ENCODE measurements at regions not wholly inside any gene's neighbourhood (a gene's known extent, or its start where the extent isn't known, plus 50 kb on each side); places are given as distances from the start of the nearest gene placed in this dataset.

DNA sequence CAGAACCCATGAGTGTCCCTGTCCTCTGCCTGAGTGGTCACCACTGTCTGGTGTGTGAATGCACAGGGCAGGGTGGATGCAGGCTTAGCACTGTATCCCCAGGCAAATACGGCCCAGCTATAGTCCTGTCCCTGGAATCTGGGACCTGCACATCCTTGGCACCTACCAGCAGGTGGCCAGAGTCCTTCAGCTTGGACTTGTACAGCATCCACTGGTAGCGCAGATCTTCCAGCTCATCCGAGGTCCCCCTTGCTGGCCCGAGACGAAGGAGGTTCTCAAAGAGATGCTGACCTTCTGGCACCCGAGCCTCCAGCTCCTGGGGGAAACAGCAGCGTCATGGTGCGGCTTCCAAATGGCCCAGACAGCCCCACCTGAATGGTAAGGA lies 83.4 kb downstream of the SYNE3 start:
- Histone ChIP-seq H3K9me2 (ENCODE audit: insufficient read depth) (no peaks in the 10 kb centered on the region), H3K27me3 (ENCODE audit: insufficient read depth, low read length) (no peaks in the 10 kb centered on the region), H4K20me1 (ENCODE audit: insufficient read depth) (no peaks in the 10 kb centered on the region), H3K9me3 (ENCODE audit: control insufficient read depth in 1 of 2, insufficient read depth in 1 of 2, low read depth in 1 of 2, low read length in 2 of 2) (no peaks in the 10 kb centered on the region), H3K4me1 (ENCODE audit: control insufficient read depth in 1 of 2, insufficient read depth in 2 of 2, low read length in 2 of 2) (no peaks in the 10 kb centered on the region), H3K4me3 (replicated peaks in 1 of 2; ENCODE audit: low read depth in 1 of 2, low read length in 2 of 2) (no peak overlapping the region), H3K9ac (ENCODE audit: low read length) (no peak overlapping the region), H3K4me2 (ENCODE audit: low read length) (no peak overlapping the region), H3K27ac (ENCODE audit: low read depth, low read length) (no peak overlapping the region), H3K79me2 (ENCODE audit: insufficient read depth, low read length) (no peaks in the 10 kb centered on the region), H3K36me3 (ENCODE audit: control insufficient read depth in 1 of 2, insufficient read depth in 2 of 2, low read length in 2 of 2) (no peaks in the 10 kb centered on the region), H2AFZ (ENCODE audit: low read depth, low read length, poor library complexity, severe bottlenecking) (no peak overlapping the region)
- ATAC-seq (peak; percentile 42), DNase-seq (ENCODE audit: low read depth, low spot score) (no peak)
- BruUV-seq (replicated peaks), result no TSS peak
- ChIA-PET CTCF (interaction anchor here (1.4 to 2.6 kb wide), 2 partner anchors 9 to 744 kb away, joined by 3 to 13 read pairs; no protein-coding TSS in a partner anchor), RAD21 (ENCODE audit: low non-redundant PET in 1 of 2, low total read pairs in 2 of 2, uncharacterized antibody in 2 of 2, unreplicated experiment in 2 of 2) (no interaction called here), POLR2A (no interaction called here)
- TF ChIP-seq JUND (IDR thresholded peaks at IDR 0.05) (no peak), CBX3 (IDR thresholded peaks at IDR 0.05; ENCODE audit: low read depth) (no peak), POLR2A (IDR thresholded peaks at IDR 0.05; ENCODE audit: borderline replicate concordance, extremely low read depth, insufficient read depth, insufficient read length) (no peak), SP1 (IDR thresholded peaks at IDR 0.05; ENCODE audit: low read depth) (no peak), ZFX (IDR thresholded peaks at IDR 0.05) (no peak), RAD21 (IDR thresholded peaks at IDR 0.05; ENCODE audit: low read depth) (no peak), ELF1 (IDR thresholded peaks at IDR 0.05; ENCODE audit: borderline replicate concordance, low read depth) (no peak), EZH2phosphoT487 (IDR thresholded peaks at IDR 0.05; ENCODE audit: borderline replicate concordance) (no peak)
- TF ChIP-seq, protein P1, sequence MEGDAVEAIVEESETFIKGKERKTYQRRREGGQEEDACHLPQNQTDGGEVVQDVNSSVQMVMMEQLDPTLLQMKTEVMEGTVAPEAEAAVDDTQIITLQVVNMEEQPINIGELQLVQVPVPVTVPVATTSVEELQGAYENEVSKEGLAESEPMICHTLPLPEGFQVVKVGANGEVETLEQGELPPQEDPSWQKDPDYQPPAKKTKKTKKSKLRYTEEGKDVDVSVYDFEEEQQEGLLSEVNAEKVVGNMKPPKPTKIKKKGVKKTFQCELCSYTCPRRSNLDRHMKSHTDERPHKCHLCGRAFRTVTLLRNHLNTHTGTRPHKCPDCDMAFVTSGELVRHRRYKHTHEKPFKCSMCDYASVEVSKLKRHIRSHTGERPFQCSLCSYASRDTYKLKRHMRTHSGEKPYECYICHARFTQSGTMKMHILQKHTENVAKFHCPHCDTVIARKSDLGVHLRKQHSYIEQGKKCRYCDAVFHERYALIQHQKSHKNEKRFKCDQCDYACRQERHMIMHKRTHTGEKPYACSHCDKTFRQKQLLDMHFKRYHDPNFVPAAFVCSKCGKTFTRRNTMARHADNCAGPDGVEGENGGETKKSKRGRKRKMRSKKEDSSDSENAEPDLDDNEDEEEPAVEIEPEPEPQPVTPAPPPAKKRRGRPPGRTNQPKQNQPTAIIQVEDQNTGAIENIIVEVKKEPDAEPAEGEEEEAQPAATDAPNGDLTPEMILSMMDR (IDR thresholded peaks at IDR 0.05 in 2 of 3, conservative IDR thresholded peaks at IDR 0.05 in 1 of 3; ENCODE audit: borderline replicate concordance in 1 of 3, insufficient read depth in 1 of 3, low read depth in 2 of 3, low read length in 2 of 3), result peak in 1 of 3 experiments; percentile 14; a peak in 2 of 6 replicates
- intact Hi-C loops (cut with micrococcal nuclease), result loop anchor here (2.0 to 5.0 kb wide), 3 partner anchors 336 to 1011 kb away; no protein-coding TSS in a partner anchor

Data from HCT116 (cell line).